ENCODE measurements at regions not wholly inside any gene's neighbourhood (a gene's known extent, or its start where the extent isn't known, plus 50 kb on each side); places are given as distances from the start of the nearest gene placed in this dataset.

GRCh38 chr7:86149024-86149665, 494.6 kb upstream of the GRM3 start:
- no peaks in the 10 kb centered on the region for H3K27me3 ChIP-seq
- H3K9me3 ChIP-seq = no peaks in the 10 kb centered on the region
- no peak for TF ChIP-seq CTCF (IDR thresholded peaks at IDR 0.05)
- H3K4me3 ChIP-seq (ENCODE audit: low read depth in 1 of 2, low read length in 1 of 2) = no peak overlapping the region
- H3K27ac ChIP-seq = no peak overlapping the region
- no peaks in the 10 kb centered on the region for H3K36me3 ChIP-seq
- H3K4me1 ChIP-seq (ENCODE audit: control insufficient read depth in 1 of 2, insufficient read depth in 1 of 2, low read depth in 1 of 2, low read length in 1 of 2) = no peaks in the 10 kb centered on the region

- no peak for TF ChIP-seq CTCF (IDR thresholded peaks at IDR 0.05)
- Histone ChIP-seq H3K36me3 (no peaks in the 10 kb centered on the region), H3K4me3 (ENCODE audit: low read depth in 1 of 2, low read length in 1 of 2) (no peak overlapping the region), H3K9me3 (no peaks in the 10 kb centered on the region), H3K27me3 (no peaks in the 10 kb centered on the region), H3K4me1 (ENCODE audit: control insufficient read depth in 1 of 2, insufficient read depth in 1 of 2, low read depth in 1 of 2, low read length in 1 of 2) (no peaks in the 10 kb centered on the region), H3K27ac (no peak overlapping the region)
Measured at GRCh38 chr7:86148501-86148900, 495.2 kb upstream of the GRM3 start.

GRCh38 chr7:86137343-86137742, 506.4 kb upstream of the GRM3 start:
- no peak overlapping the region for H3K4me3 ChIP-seq (ENCODE audit: low read depth in 1 of 2, low read length in 1 of 2)
- no peaks in the 10 kb centered on the region for H3K27me3 ChIP-seq
- H3K9me3 ChIP-seq = peaks cover 4% of the 10 kb centered on the region
- no peaks in the 10 kb centered on the region for H3K36me3 ChIP-seq
- no peak overlapping the region for H3K27ac ChIP-seq
- no peak for TF ChIP-seq CTCF (IDR thresholded peaks at IDR 0.05)
- no peaks in the 10 kb centered on the region for H3K4me1 ChIP-seq (ENCODE audit: control insufficient read depth in 1 of 2, insufficient read depth in 1 of 2, low read depth in 1 of 2, low read length in 1 of 2)

DNA sequence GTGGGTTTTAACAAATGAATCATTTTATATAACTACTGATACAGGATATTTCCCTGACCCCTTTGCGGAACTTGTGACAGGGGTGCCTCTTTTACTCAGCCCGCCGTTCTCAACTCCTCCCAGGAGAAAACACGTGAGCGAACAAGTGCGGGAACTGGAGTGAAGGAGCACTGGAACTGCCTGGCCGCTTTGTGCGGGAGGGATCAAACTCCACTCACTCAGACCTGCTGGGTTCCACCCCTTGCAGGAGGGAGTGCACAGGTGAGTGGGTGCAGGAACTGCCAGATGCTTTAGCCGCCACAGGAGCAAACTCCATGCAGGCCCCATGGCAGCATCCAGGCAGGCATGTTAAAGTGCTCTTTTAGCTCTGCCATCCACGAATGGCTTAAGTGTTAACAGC, 513.4 kb upstream of the GRM3 start:
- Histone ChIP-seq H3K27me3 (no peaks in the 10 kb centered on the region), H3K4me3 (ENCODE audit: low read depth in 1 of 2, low read length in 1 of 2) (no peak overlapping the region), H3K27ac (no peak overlapping the region), H3K4me1 (ENCODE audit: control insufficient read depth in 1 of 2, insufficient read depth in 1 of 2, low read depth in 1 of 2, low read length in 1 of 2) (no peaks in the 10 kb centered on the region), H3K36me3 (no peaks in the 10 kb centered on the region), H3K9me3 (peaks cover 11% of the 10 kb centered on the region)
- no peak for TF ChIP-seq CTCF (IDR thresholded peaks at IDR 0.05)

DNA sequence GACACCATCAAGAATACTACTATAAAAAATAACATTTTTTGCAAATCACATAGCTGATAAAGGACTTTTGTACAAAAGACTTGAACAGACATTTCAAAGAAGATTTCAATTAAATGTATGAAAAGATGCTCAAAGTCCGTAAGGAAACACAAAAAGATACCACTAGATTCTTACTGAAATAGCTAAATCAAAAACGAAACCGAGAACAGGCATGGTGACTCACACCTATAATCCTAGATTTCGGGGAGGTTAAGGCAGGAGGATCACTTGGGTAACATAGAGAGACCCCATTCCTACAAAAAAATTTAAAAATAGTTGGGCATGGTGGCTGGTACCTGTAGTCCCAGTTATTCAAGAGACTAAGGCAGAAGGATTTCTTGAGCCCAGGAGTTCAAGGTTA, 520.2 kb upstream of the GRM3 start:
- TF ChIP-seq CTCF (IDR thresholded peaks at IDR 0.05) = no peak
- Histone ChIP-seq H3K27me3 (no peaks in the 10 kb centered on the region), H3K27ac (no peak overlapping the region), H3K36me3 (no peaks in the 10 kb centered on the region), H3K9me3 (peaks cover 9% of the 10 kb centered on the region), H3K4me3 (ENCODE audit: low read depth in 1 of 2, low read length in 1 of 2) (no peak overlapping the region), H3K4me1 (ENCODE audit: control insufficient read depth in 1 of 2, insufficient read depth in 1 of 2, low read depth in 1 of 2, low read length in 1 of 2) (no peaks in the 10 kb centered on the region)

All from neutrophil (primary cell).